ENCODE measurements at regions not wholly inside any gene's neighbourhood (a gene's known extent, or its start where the extent isn't known, plus 50 kb on each side); places are given as distances from the start of the nearest gene placed in this dataset.

GRCh38 chr5:17709011-17709710 lies 74.9 kb downstream of the TAF11L14 start:
- Histone ChIP-seq H3K36me3 (no peaks in the 10 kb centered on the region), H3K27me3 (no peaks in the 10 kb centered on the region), H3K9me3 (no peaks in the 10 kb centered on the region), H3K4me3 (ENCODE audit: low read depth, low read length) (no peak overlapping the region), H3K4me1 (no peaks in the 10 kb centered on the region)
- no peak for TF ChIP-seq CTCF (IDR thresholded peaks at IDR 0.05; ENCODE audit: low read depth, low read length)
- DNase-seq, result no peak

- H3K4me3 ChIP-seq (ENCODE audit: low read depth, low read length), result no peak overlapping the region
- TF ChIP-seq CTCF (IDR thresholded peaks at IDR 0.05; ENCODE audit: low read depth, low read length), result no peak
- H3K9me3 ChIP-seq, result no peaks in the 10 kb centered on the region
- DNase-seq, result no peak
- H3K27me3 ChIP-seq, result no peaks in the 10 kb centered on the region
- no peaks in the 10 kb centered on the region for H3K4me1 ChIP-seq
- H3K36me3 ChIP-seq, result no peaks in the 10 kb centered on the region
Measured at GRCh38 chr5:17713301-17713700, 79.0 kb downstream of the TAF11L14 start.

- no peak for DNase-seq
- no peak overlapping the region for H3K4me3 ChIP-seq (ENCODE audit: low read depth, low read length)
- H3K4me1 ChIP-seq, result no peaks in the 10 kb centered on the region
- no peak for TF ChIP-seq CTCF (IDR thresholded peaks at IDR 0.05; ENCODE audit: low read depth, low read length)
- no peaks in the 10 kb centered on the region for H3K27me3 ChIP-seq
- no peaks in the 10 kb centered on the region for H3K9me3 ChIP-seq
- H3K36me3 ChIP-seq, result no peaks in the 10 kb centered on the region
Measured at GRCh38 chr5:17714186-17714585, 79.9 kb downstream of the TAF11L14 start.

GRCh38 chr5:17719592-17719991 lies 85.3 kb downstream of the TAF11L14 start:
- Histone ChIP-seq H3K4me1 (no peaks in the 10 kb centered on the region), H3K36me3 (no peaks in the 10 kb centered on the region), H3K9me3 (no peaks in the 10 kb centered on the region), H3K4me3 (ENCODE audit: low read depth, low read length) (no peak overlapping the region), H3K27me3 (no peaks in the 10 kb centered on the region)
- DNase-seq, result no peak
- TF ChIP-seq CTCF (IDR thresholded peaks at IDR 0.05; ENCODE audit: low read depth, low read length), result no peak

GRCh38 chr5:17720071-17720470 lies 85.8 kb downstream of the TAF11L14 start:
- Histone ChIP-seq H3K9me3 (no peaks in the 10 kb centered on the region), H3K4me3 (ENCODE audit: low read depth, low read length) (no peak overlapping the region), H3K27me3 (no peaks in the 10 kb centered on the region), H3K4me1 (no peaks in the 10 kb centered on the region), H3K36me3 (no peaks in the 10 kb centered on the region)
- DNase-seq, result peak; percentile 16
- TF ChIP-seq CTCF (IDR thresholded peaks at IDR 0.05; ENCODE audit: low read depth, low read length), result no peak

- Histone ChIP-seq H3K9me3 (no peaks in the 10 kb centered on the region), H3K27me3 (no peaks in the 10 kb centered on the region), H3K4me3 (ENCODE audit: low read depth, low read length) (no peak overlapping the region), H3K4me1 (peaks cover 15% of the 10 kb centered on the region), H3K36me3 (no peaks in the 10 kb centered on the region)
- DNase-seq, result peak; percentile 20
- TF ChIP-seq CTCF (IDR thresholded peaks at IDR 0.05; ENCODE audit: low read depth, low read length), result no peak
Measured at GRCh38 chr5:17723876-17724275, 89.6 kb downstream of the TAF11L14 start.
